ENCODE measurements at regions not wholly inside any gene's neighbourhood (a gene's known extent, or its start where the extent isn't known, plus 50 kb on each side); places are given as distances from the start of the nearest gene placed in this dataset.
"Not testable (repeated sequence)": the region's sequence is repeated elsewhere in the genome, so short reads cannot be mapped to it uniquely, and the experiment has no call there.

DNA sequence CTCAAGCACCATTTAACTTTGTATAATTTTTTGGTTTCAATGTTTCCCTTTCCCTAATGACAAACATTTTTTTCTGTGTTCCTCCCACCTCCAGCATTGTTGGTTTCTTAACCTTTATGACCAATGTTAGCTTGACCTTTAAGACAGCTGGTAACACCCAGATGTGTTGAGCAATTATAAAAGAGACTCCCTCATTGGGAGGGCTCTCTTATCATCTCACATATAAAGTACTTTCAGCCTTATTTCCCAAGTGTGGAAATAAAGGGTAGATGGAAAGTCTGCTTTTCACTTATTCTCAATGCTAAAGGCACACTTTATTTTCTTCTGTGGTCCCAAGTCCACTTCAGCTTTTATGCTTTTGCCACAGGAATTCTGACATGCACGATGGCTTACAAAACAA lies 1420.4 kb downstream of the RAPGEF2 start:
- no peak for DNase-seq

DNA sequence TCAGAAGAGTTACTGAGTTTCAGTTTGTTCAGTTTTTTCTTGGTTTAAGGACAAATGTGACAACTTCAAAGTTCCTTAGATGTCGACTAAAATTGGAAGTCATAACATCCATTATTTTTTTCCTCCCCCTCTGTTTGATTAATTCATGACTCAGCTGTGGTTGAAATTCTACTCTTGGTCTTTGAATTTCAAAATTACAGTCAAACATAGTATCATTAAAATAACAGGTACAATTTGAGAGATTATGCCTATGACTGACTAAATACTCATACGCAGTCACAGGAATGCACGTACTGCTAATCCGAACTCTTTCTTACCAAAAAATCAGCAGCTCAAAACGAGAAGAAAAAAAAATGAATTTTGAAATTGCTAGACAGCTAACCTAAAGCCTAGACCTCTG lies 1434.8 kb downstream of the RAPGEF2 start:
- DNase-seq, result no peak

- DNase-seq, result no peak
Observed at GRCh38 chr4:160546201-160546600, 1443.3 kb downstream of the RAPGEF2 start.

DNA sequence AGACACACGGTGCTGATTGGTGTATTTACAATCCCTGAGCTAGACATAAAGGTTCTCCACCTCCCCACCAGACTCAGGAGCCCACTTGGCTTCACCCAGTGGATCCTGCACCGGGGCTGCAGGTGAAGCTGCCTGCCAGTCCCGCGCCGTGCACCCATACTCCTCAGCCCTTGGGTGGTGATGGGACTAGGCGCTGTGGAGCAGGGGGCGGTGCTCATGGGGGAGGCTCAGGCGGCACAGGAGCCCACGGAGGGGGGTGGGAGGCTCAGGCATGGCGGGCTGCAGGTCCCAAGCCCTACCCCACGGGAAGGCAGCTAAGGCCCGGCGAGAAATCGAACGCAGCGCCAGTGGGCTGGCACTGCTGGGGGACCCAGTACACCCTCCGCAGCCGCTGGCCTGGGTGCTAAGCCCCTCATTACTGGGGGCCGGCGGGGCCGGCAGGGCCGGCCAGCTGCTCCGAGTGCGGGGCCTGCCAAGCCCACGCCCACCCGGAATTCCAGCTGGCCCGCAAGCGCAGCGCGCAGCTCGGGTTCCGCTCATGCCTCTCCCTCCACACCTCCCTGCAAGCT lies 1447.2 kb downstream of the RAPGEF2 start:
- DNase-seq, result not testable (repeated sequence)

DNA sequence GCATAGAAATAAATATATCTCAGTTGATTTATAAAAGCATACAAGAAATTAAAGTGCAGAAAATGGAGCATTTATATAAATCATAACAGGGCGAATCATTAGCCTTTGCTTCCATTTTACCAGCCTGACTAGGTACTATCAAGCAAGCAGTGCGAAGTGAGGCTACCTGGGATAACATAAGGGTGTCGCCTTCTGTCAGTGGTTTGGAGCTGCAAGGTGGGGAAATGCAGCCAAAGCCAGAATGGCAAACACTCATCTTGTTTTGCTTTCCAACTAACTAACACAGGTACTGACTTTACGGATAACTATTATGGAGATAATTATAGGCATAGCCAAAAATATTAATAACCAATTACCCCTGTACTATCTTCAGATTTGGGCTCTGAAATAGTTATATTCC lies 1459.8 kb downstream of the RAPGEF2 start:
- no peak for DNase-seq

GRCh38 chr4:160563552-160564282 lies 1460.8 kb downstream of the RAPGEF2 start:
- no peak for DNase-seq

DNA sequence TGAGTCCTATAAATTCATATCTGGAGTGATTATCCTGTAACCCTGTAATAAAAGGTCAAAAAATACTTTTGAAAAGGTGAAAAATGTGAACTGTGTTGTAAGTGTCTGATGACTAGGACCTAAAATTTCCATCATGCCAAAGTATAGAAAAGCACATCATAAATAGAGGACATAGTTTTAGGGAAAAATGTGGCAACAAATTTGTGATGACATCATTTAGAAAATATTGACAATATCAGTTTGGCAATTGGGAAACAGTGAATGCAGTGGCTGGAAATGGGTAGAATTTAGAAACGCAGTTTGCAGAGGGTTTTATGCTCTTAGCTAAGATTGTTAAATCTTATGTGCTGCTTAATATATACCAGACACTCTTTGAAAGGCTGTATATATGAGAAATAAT lies 1464.8 kb downstream of the RAPGEF2 start:
- no peak for DNase-seq

- DNase-seq, result no peak
Observed at GRCh38 chr4:160570271-160570670, 1467.4 kb downstream of the RAPGEF2 start.

- not testable (repeated sequence) for DNase-seq
Observed at GRCh38 chr4:160574272-160574671, 1471.4 kb downstream of the RAPGEF2 start.

DNA sequence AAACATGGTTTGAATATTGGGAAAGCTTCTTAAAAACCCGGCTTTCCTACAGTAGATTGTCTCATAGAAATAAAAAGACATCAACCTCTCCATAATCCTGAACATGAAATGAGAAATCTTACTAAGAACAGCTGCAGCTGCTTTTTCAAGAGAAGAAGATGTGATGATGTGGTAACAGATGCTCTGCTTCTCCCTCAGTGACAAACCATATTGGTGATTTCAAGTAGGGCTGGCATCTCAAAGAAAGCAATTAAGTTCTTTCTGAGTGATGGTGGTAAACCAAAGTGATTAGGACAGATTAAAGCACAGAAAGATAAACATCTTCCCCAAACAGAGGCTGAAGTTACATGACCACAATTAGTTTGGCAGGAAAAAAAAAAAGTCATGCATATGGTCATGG lies 1477.7 kb downstream of the RAPGEF2 start:
- DNase-seq, result no peak

DNA sequence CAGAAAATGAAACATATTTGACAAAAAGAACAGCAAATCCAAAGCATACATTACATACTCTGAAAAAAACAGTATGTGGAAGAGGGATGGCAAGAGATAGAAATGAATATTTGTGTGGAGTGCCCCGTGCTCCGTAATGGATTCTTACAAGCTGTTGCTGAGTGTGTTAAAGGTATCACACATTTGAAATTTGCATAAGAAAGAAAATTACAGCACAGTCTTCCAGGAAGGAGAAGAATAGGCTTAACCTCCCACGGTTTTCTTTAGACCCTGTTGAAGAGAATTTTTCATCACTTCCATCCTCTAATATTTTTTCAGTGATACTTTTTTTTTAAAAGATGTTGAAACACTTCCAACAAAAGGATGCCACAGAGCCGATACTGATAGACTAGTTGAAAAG lies 1489.4 kb downstream of the RAPGEF2 start:
- DNase-seq, result no peak

GRCh38 chr4:160595646-160596045 lies 1492.8 kb downstream of the RAPGEF2 start:
- DNase-seq, result no peak

GRCh38 chr4:160604541-160604940 lies 1501.7 kb downstream of the RAPGEF2 start:
- no peak for DNase-seq

GRCh38 chr4:160611181-160611580 lies 1508.3 kb downstream of the RAPGEF2 start:
- no peak for DNase-seq

- DNase-seq, result no peak
Observed at GRCh38 chr4:160631044-160631443, 1528.2 kb downstream of the RAPGEF2 start.

DNA sequence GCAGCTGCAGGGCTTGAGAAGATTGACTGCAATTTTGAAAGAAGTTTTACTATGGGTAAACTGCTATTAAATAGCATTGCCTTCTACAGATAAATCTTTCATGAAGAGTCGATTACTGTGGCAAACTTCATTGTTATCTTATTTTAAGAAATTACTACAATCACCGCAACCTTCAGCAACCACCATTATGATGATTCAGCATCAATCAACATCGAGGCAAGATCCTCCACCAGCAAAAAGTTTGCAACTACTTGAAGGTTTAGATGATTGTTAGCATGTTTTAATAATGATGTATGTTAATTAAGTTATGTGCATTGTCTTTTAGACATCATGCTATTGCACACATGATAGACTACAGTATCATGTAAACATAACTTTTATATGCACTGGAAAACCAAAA lies 1511.0 kb downstream of the FSTL5 start:
- DNase-seq, result no peak

DNA sequence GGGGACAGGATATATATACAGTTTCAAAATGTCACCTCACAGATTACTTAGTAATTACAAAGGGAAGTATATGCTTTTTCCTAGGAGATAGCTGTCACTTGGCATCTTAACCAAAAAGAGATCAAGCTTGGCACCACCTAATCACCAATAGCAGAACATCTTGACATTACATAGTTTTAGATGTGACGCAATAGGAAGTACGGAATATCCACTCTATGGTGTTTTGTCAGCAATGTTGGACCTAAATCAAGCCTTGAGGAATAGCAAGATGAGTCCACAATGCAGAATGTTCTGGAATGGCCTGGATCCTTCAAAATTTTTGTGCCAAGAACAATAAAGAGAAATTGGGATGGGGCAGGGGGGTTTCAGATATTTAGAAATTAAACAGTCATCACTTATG lies 1488.2 kb downstream of the FSTL5 start:
- DNase-seq, result no peak

DNA sequence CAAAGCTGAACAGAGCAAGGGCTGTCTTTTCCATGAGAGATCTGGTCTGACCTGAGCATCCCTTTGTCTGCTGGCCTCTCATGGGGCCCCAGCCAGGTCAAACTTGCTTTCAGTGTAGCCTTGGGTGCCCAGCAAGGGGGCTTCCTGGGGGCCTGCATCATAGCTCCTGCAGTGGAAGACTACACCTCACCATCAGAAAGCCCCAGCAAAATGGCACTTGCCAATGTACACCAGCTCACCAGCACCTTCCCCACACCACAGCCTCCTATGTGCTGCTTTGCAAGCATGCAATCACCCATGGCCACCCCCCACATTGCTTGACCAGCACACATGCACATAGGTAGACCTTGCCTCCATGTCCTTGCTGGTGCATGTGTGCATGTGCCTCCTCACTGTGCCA lies 1478.1 kb downstream of the FSTL5 start:
- DNase-seq, result no peak

- no peak for DNase-seq
Observed at GRCh38 chr4:160701671-160702070, 1462.1 kb downstream of the FSTL5 start.

- no peak for DNase-seq
Observed at GRCh38 chr4:160709026-160709425, 1454.8 kb downstream of the FSTL5 start.

DNA sequence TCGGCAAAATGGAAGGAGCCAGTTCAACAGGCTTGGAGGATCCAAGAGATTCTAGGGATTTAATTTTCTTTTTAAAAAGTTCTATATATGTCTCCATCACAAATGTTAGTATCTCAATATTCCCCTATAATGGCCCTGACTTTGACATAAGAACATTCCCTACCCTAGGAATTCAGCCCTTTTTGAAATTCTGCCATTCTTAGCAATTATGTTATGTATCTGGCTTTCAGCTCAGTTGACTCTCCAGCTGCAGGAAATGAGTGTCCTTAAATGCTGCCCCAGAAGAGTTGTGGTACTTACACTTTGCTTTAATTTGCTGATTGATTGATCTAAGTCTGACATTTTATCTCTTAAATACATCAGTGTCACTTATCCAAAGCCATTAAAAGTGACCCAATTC lies 1454.3 kb downstream of the FSTL5 start:
- DNase-seq, result no peak

- DNase-seq, result no peak
Observed at GRCh38 chr4:160716551-160716950, 1447.2 kb downstream of the FSTL5 start.

GRCh38 chr4:160717848-160718247 lies 1446.0 kb downstream of the FSTL5 start:
- DNase-seq, result no peak

DNA sequence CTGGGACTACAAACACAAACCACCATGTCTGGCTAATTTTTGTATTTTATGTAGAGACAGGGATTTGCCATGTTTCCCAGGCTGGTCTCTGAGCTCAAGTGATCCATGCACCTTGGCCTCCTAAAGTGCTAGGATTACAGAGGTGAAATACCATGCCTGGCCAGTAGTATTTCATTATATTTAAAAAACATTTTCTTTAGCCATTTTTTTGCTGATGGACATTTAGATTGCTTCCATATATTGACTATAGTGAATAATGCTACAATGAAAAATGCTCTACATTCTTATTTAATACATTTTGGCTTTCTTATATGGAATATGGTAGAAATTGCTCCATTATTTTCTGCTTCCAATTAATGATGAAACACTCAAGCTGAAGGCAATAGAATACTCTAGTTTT lies 1439.7 kb downstream of the FSTL5 start:
- DNase-seq, result no peak

DNA sequence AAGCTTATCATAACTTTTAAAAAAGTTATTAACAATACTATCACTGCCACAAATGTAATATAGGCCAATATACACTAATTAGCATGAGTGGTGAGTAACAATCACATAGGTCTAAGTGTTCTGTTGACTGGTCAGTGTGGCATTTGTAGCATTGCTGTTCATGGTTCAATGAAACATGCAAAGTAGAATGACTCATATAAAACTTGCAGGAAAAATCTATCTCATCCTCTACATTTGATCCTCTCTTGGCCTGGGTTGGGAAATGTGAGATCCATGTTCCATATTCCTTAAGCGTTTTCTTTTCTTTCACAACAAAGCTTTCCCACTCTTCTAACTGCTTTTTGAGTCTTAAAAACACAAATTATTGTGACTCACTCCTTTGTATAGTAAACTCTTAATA lies 1418.7 kb downstream of the FSTL5 start:
- DNase-seq, result no peak
